Mononuclear cell (primary cell): ENCODE measurements at regions not wholly inside any gene's neighbourhood (a gene's known extent, or its start where the extent isn't known, plus 50 kb on each side); places are given as distances from the start of the nearest gene placed in this dataset.
"Not testable (repeated sequence)": the region's sequence is repeated elsewhere in the genome, so short reads cannot be mapped to it uniquely, and the experiment has no call there.

Experiments used
- H3K27me3 ChIP-seq: 2 replicates; pipeline ENCODE4 v1.6.0; 2011; ENCODE audit warnings: low read length, control low read depth; ENCODE audit not compliant: insufficient read depth
- H3K4me1 ChIP-seq: 2 replicates; pipeline ENCODE4 v1.5.1; 2011; ENCODE audit warnings: mild to moderate bottlenecking, low read length, control low read depth; ENCODE audit not compliant: insufficient read depth
- H3K4me3 ChIP-seq: 2 replicates; pipeline ENCODE4 v1.5.1; 2011; ENCODE audit warnings: mild to moderate bottlenecking, low read length, moderate library complexity
- H3K9me3 ChIP-seq: 2 replicates; pipeline ENCODE4 v1.5.1; 2011; ENCODE audit warnings: low read depth, mild to moderate bottlenecking, control low read depth, low read length

DNA sequence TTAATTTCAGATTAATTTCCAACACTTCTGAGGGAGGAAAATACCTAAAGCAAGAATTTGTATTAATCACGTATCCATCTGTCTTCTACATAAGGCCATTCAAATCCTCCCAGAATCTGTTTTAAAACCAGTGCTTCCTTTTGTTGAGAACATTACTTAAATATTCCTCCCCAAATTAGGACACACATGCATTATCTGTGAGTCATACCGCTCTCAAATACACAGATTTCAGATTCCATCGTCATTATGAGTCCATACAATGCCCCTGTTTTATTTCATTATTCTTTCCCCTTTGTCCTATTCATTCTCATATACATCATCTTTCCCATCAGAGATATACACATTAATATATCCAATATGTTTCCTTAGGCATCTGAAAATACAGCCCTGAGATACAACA lies 57.3 kb upstream of the PRSS12 start:
- Histone ChIP-seq H3K4me3 (no peak overlapping the region), H3K4me1 (no peaks in the 10 kb centered on the region), H3K9me3 (no peaks in the 10 kb centered on the region), H3K27me3 (no peaks in the 10 kb centered on the region)

DNA sequence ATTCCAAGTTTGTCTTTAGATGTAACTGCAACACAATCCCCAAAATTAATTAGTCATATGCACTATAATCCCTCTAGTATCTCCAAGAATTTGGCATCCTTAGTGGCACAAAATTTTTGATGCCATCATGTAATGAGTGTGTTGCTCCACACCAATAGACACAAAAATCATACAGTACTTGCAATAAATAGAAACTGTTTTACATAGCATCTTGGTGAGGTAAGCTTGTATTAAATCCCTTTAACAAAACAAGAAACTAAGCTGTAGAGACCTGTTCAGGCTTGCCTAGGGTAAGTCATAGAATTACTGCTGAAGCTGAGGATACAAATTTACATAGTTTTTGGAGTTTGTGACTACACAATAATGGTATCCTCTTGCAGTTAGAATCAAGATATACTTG lies 64.5 kb upstream of the PRSS12 start:
- no peak overlapping the region for H3K4me3 ChIP-seq
- H3K9me3 ChIP-seq: no peaks in the 10 kb centered on the region
- no peaks in the 10 kb centered on the region for H3K27me3 ChIP-seq
- no peaks in the 10 kb centered on the region for H3K4me1 ChIP-seq

DNA sequence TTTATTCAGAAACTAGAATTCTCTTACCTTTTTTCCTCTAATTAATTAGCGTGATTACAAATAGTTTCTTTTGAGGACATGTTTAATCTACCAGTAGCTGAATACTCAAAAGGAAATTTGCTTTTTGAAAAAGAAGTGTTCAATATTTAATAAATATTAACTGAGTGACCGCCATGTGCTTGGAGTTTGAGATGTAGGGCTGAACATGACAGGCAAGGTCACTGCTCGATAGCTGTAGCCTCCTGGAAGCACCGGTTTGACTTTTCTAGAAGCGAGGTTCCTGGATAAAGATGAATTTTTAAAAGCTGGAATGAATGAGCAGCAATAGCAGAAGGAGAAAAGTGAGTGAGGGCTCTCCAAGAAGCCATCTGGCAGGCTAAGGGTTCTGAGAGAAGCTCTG lies 65.0 kb upstream of the PRSS12 start:
- H3K4me1 ChIP-seq, H3K27me3 ChIP-seq, H3K4me3 ChIP-seq, H3K9me3 ChIP-seq: not testable (repeated sequence)

DNA sequence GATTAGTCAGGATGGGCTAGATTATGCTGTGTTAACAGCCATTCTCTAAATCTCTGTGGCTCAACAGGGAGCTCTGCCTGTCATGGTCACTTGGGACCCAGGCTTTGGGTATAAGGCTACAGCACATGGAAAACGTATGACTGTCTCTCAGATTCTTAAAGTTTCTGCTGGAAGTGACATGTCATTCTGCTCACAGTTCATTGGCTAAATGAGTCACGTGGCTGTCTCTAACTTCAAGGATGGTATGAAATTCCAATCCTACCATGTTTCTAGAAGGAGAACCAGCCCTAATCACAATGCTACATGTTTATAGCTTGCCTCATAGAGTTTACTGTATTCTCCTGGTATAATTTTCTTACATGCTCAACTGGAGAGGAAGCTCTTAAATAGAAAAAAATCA lies 65.6 kb upstream of the PRSS12 start:
- H3K4me1 ChIP-seq, H3K27me3 ChIP-seq: not testable (repeated sequence)

DNA sequence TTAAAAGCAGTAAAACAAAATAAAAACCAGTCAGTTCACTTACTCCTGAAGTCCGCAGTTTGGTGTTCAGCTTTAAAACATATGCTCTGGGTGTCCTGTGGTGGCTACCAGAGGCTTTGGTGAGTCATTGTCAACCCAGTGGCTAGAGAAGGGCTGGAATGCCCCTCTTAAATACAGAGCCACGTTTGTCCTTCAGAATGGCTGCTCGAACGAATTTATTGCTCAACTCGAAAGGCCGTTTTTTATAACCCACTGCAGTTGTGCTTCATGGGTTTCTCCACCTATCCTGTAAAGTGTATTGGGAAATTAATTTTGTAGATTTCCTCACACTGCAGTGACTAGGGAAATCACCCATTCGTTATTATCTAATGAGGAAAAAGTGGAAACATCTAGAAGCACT lies 66.8 kb upstream of the PRSS12 start:
- H3K27me3 ChIP-seq, H3K4me1 ChIP-seq: not testable (repeated sequence)

More for the DNA sequence above, 65.6 kb upstream of the PRSS12 start:
- not testable (repeated sequence) for H3K9me3 ChIP-seq, H3K4me3 ChIP-seq

DNA sequence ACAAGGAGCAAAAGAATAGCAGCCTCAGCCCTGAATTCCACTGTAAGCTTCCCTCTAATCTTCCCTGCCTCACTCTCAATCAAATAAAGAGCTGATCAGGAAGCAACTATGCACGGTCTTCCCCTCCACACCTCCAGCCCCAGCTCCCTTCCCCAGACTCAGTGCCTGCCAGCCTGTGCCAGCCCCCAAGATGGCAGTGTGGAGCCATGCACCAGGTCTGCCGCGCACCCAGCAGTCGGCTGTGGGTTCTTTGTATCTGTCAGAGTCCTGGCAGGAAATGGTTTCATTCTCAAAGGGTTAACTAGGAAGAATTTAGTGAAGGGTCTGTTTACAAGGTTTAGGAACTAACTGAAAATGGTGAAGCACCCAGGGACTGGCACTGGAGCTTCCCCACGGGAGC lies 71.3 kb upstream of the PRSS12 start:
- not testable (repeated sequence) for H3K27me3 ChIP-seq, H3K4me3 ChIP-seq, H3K4me1 ChIP-seq, H3K9me3 ChIP-seq

More for the DNA sequence above, 66.8 kb upstream of the PRSS12 start:
- H3K4me3 ChIP-seq, H3K9me3 ChIP-seq: not testable (repeated sequence)

DNA sequence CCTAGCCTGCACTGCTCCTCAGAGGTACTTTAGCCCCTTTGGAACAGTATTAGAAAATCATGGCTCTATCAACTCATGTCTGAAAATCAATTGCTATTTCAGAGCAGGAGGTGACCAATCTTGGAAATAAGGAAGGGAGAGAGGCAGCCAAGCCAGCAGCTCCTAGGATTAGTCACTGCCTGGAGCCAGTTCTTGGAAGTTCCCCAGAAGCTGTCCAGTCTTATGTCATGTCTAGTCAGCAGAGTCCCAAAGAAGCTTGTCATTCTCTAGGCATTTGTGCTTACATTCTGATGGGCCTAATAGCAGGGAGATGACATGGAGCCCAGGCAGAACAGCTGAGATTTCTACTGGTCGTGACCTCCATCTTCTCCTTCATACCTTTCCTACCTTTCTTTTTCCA lies 76.1 kb upstream of the PRSS12 start:
- H3K27me3 ChIP-seq: not testable (repeated sequence)

DNA sequence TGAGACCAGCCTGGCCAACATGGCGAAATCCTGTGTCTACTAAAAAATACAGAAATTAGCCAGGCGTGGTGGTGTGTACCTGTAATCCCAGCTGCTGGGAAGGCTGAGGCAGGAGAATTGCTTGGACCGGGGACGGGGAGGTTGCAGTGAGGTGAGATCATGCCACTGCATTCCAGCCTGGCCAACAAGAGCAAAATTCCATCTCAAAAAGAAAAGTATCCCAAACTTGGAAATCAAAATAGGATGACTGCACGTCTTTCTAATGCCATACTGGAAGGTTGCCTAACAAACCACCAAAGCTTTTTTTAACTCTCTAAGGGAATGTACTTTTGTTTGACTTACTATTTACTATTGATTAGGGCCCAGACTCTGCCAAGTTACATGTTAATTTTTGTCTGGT lies 79.6 kb upstream of the PRSS12 start:
- H3K4me3 ChIP-seq, H3K4me1 ChIP-seq, H3K27me3 ChIP-seq, H3K9me3 ChIP-seq: not testable (repeated sequence)

More for the DNA sequence above, 76.1 kb upstream of the PRSS12 start:
- not testable (repeated sequence) for H3K9me3 ChIP-seq, H3K4me3 ChIP-seq, H3K4me1 ChIP-seq

DNA sequence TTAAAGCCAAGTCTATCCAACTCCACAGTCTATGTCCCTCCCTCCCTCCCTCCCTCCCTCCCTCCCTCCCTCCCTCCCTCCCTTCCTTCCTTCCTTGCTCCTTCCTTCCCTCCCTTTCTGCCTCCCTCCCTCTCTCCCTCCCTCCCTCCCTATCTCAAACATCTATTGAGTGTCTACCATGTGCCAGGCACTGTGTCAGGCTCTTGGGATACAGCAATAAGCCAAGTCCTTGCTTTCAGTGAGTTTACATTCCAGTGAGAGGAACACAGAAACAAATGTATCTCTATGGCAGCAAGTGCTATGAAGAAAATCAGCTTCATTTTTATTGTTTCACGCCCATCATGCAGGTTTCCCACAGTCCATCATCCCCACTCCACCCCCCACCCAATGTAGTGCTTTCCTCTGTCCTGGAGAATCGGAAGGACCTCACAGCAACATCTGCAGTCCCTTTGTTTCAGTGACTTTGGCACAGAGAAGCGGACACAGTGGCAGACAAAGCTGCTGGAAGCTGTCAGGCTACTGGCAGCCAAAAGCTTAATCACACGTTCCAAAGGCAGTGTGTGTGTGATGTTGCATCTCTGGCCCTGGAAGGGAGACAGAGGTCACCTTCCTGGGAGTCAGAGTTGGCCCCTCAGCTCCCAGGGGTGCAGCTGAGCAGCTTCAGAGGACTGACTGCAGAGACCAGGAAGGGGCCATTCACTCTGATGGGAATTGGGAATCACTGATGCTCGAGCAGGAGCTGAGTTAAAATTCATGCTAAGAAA lies 81.0 kb upstream of the PRSS12 start:
- H3K27me3 ChIP-seq, H3K4me1 ChIP-seq, H3K4me3 ChIP-seq, H3K9me3 ChIP-seq: not testable (repeated sequence)

DNA sequence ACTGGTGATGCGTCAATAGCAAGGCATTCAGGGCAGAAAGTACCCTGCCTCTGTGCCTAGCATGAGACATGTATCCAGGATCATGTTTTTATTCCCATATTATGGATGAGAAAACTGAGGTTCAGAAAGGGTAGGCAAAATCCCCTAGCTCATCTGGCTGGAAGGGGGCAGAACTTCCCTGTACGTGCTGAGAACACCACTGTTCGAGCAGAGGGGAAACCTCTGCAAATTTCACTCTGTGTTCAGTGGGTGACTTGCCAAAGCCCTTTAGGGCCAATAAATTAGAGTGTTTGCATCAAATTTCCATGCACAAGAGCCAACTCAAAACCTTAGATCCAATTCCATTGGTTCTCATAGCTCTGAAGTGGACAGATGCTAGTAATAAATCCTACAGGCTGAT lies 82.6 kb upstream of the PRSS12 start:
- not testable (repeated sequence) for H3K9me3 ChIP-seq

DNA sequence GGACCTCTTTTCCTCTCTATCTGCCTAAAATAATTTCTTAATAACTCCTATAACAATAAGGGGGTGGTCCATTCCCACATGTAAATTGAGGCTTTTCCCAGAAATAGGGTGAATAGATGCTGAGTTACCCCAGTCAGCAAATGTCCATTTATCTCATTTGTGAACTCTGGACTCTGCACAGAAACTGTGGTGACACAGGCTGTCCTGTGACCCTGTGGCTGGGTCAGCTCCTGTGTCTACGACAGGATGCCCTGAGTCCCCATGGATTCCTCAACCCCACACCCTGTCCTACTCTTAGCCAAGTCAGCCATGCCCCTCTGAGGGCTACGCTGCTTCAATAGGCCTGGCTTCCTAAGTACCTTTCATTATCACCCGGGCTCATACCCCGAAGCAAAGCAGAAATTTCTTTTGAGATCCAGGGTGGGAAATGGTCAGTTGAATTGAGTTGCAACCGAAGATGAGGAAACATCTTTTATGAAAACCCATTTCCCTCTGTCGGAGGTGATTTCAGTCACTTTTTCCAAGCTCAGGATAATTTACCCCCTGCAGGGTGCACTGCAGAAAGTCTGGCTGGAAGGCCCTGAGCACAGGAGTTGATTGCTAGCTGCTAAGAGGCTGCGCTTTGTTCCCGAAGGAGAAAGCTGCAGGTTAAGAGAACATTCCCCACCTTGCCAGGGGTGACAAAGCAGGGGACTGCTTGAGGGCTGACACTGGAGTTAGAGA lies 89.5 kb upstream of the PRSS12 start:
- not testable (repeated sequence) for H3K27me3 ChIP-seq, H3K4me3 ChIP-seq, H3K4me1 ChIP-seq, H3K9me3 ChIP-seq

More for the DNA sequence above, 82.6 kb upstream of the PRSS12 start:
- not testable (repeated sequence) for H3K27me3 ChIP-seq, H3K4me3 ChIP-seq, H3K4me1 ChIP-seq

DNA sequence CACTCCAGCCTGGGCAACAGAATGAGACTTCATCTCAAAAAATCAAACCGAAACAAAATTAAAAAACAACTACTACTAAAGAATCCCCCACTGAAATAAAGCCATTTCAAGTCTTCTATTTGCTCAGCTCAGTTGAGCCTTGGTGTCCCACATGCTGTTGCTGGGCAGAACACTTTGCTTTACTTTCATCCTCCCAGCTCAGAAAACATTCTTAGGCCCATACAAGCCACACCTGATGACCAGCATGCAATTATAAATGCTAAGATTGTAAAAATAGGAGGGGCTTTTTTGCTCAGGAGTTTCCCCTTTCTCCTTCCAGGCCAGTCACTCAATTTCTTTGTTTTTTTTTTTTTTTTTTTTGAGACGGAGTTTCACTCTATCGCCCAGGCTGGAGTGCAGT lies 94.6 kb upstream of the PRSS12 start:
- not testable (repeated sequence) for H3K27me3 ChIP-seq, H3K9me3 ChIP-seq, H3K4me1 ChIP-seq, H3K4me3 ChIP-seq

DNA sequence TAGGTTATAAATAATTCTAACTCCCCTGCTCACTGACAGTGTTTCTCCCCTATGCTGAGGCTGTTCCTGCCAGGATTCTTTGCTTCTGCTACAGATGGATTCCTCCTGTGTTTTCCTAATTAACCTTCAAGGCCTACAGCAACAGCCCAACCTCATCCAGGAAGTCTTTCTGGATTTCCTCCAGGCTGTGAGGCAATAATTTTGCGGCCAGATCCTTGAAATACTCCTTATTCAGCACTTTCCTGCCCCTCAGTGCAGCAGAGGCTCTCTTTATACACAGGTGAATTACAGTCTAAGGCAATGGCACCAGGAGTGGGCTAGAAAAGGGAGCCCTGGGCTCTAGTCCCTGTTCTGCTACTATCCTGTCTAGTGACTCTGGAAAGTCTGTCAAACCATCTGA lies 102.1 kb upstream of the PRSS12 start:
- H3K4me3 ChIP-seq, H3K9me3 ChIP-seq, H3K4me1 ChIP-seq, H3K27me3 ChIP-seq: not testable (repeated sequence)

DNA sequence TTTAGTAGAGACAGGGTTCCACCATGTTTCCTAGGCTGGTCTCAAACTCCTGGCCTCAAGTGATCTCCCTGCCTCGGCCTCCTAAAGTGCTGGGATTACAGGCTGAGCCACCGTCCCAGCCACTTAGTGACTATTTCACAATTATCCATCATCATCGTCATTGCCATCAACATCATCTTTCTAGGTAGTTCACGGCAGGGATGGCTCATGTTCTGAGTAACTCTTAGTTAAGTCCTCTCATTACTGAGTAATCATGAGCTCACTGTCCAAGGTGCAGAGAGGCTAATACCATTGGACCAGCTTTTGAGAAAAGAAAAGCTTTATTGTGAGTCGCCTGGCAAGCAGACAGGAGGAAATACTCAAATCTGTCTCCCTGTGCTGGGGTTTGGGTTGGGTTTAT lies 108.6 kb upstream of the PRSS12 start:
- H3K27me3 ChIP-seq, H3K9me3 ChIP-seq, H3K4me1 ChIP-seq, H3K4me3 ChIP-seq: not testable (repeated sequence)

DNA sequence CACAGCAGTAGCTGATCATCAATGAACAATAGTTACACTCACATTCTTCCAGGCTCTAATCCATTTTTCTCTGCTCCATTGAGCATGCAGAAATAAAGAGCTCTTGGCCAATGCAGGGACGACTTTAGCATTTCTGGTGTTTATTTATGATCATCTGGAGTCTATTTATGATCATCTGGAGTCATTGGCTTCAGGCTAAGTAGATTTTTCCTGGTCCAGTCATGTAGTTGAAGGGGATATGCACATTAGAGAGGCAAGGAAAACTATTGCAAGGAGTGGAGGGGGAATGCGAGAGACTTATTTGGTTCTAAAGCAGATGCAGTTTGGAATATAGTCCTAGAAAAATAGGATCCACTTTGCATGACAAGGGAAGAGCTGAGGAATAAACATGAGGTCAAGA lies 113.0 kb upstream of the PRSS12 start:
- not testable (repeated sequence) for H3K4me1 ChIP-seq, H3K27me3 ChIP-seq, H3K4me3 ChIP-seq, H3K9me3 ChIP-seq

DNA sequence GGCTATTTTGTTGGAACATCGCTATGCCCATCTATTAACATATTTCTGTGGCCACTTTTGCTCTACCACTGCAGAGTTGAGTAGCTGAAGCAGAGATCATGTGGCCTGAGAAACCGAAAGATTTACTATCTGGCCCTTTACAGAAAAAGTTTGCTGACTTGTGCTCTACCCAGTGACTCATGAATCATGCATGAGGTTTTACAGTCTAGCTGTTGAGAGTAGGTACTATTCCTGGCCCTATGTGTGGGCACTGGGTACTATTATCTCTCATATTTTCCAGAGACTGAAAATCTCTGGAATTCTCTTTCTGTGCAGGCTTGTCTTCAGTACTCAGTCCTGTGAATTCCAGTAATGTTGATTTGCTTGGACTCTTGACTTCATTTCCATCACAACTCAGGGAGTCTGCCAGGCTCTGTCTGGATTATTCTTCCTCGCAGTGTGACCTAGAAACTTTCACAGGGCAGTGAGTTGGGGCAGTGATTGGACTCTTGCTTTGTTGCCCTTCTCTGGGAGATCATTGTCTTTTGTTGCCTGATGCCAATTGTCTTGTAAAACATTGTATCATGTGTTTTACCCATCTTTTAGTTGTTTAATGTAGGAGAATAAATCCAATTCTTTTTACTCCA lies 121.3 kb upstream of the PRSS12 start:
- H3K4me1 ChIP-seq, H3K9me3 ChIP-seq, H3K4me3 ChIP-seq, H3K27me3 ChIP-seq: not testable (repeated sequence)
